ENCODE measurements at regions not wholly inside any gene's neighbourhood (a gene's known extent, or its start where the extent isn't known, plus 50 kb on each side); places are given as distances from the start of the nearest gene placed in this dataset.

- TF ChIP-seq CTCF (conservative IDR thresholded peaks at IDR 0.05): no peak
- no peak overlapping the region for H3K14ac ChIP-seq (ENCODE audit: insufficient read depth, low read length)
- Mint-ChIP-seq H3K4me3 (no peak overlapping the region), H3K27me3 (ENCODE audit: low read depth) (no peaks in the 10 kb centered on the region), H3K4me1 (peaks cover 9% of the 10 kb centered on the region in 2 experiments), H3K9me3 (no peaks in the 10 kb centered on the region), H3K27ac (no peak overlapping the region), H3K36me3 (ENCODE audit: insufficient read depth in 1 of 3, low read depth in 3 of 3) (no peaks in the 10 kb centered on the region)
- no peak overlapping the region for H4K91ac ChIP-seq (ENCODE audit: insufficient read length, low read depth, low read length)
- no peak overlapping the region for H2BK20ac ChIP-seq (ENCODE audit: low read depth, low read length, poor library complexity, severe bottlenecking)
- H3T11ph ChIP-seq (ENCODE audit: low read length): no peak overlapping the region
- H3K27ac ChIP-seq (ENCODE audit: insufficient read length, low read depth, low read length): no peak overlapping the region
- no peaks in the 10 kb centered on the region for H4K20me1 ChIP-seq (ENCODE audit: control insufficient read depth, insufficient read depth, insufficient read length)
- H3K23me2 ChIP-seq (ENCODE audit: insufficient read length, low read depth, low read length, poor library complexity, severe bottlenecking): no peaks in the 10 kb centered on the region
- H3K18ac ChIP-seq (ENCODE audit: insufficient read length, low read depth, low read length): no peak overlapping the region
- no peak overlapping the region for H2BK5ac ChIP-seq (ENCODE audit: insufficient read length, low read length)
- no peaks in the 10 kb centered on the region for H3K4me1 ChIP-seq (ENCODE audit: insufficient read depth, low read length)
- no peak for DNase-seq
- H3K4ac ChIP-seq (ENCODE audit: low read depth, low read length): no peak overlapping the region
- no CpG with 5 or more reads among the region's 6 CpGs for WGBS (ENCODE audit: extremely low coverage, insufficient read length, low lambda C conversion rate)
- no peak overlapping the region for H2AK5ac ChIP-seq (ENCODE audit: insufficient read length, low read length)
- no peaks in the 10 kb centered on the region for H3K79me1 ChIP-seq (ENCODE audit: insufficient read depth, low read depth, low read length, poor library complexity, severe bottlenecking)
- no peaks in the 10 kb centered on the region for H3K9me3 ChIP-seq (ENCODE audit: control insufficient read depth, low read depth, low read length)
- no peak overlapping the region for H3K9ac ChIP-seq (ENCODE audit: extremely low read depth, insufficient read length, low read length)
- H4K5ac ChIP-seq (ENCODE audit: insufficient read length, low read depth, low read length): no peak overlapping the region
- no peaks in the 10 kb centered on the region for H3K79me2 ChIP-seq (ENCODE audit: insufficient read depth, low read length)
- H3K4me2 ChIP-seq (ENCODE audit: insufficient read depth, insufficient read length, low read length): no peak overlapping the region
- no peak overlapping the region for H2BK12ac ChIP-seq (ENCODE audit: insufficient read length, low read depth, low read length)
- H2BK15ac ChIP-seq (ENCODE audit: low read depth, low read length): no peak overlapping the region
- H2BK120ac ChIP-seq (ENCODE audit: low read depth, low read length, poor library complexity, severe bottlenecking): no peak overlapping the region
- no peak overlapping the region for H3K23ac ChIP-seq (ENCODE audit: insufficient read length, low read depth, low read length)
- H4K8ac ChIP-seq (replicated peaks; ENCODE audit: insufficient read length, low read depth, low read length): no peak overlapping the region
- H3K56ac ChIP-seq (ENCODE audit: insufficient read length, low read depth, low read length): no peak overlapping the region
- H3K27me3 ChIP-seq (ENCODE audit: insufficient read depth, low read length): no peaks in the 10 kb centered on the region
- H2AFZ ChIP-seq (ENCODE audit: low read length): no peak overlapping the region
Observed at GRCh38 chr13:70370924-70371323, 262.7 kb upstream of the KLHL1 start.
